ENCODE measurements at regions not wholly inside any gene's neighbourhood (a gene's known extent, or its start where the extent isn't known, plus 50 kb on each side); places are given as distances from the start of the nearest gene placed in this dataset.

- TF ChIP-seq POLR2AphosphoS5 (IDR thresholded peaks at IDR 0.05; ENCODE audit: low read depth, low read length) (no peak), POLR2A (IDR thresholded peaks at IDR 0.05; ENCODE audit: low read depth, low read length) (no peak)
These were observed 172.6 kb downstream of the NUFIP1 start for GRCh38 chr13:44816701-44817100.
